ENCODE measurements at regions not wholly inside any gene's neighbourhood (a gene's known extent, or its start where the extent isn't known, plus 50 kb on each side); places are given as distances from the start of the nearest gene placed in this dataset.

DNA sequence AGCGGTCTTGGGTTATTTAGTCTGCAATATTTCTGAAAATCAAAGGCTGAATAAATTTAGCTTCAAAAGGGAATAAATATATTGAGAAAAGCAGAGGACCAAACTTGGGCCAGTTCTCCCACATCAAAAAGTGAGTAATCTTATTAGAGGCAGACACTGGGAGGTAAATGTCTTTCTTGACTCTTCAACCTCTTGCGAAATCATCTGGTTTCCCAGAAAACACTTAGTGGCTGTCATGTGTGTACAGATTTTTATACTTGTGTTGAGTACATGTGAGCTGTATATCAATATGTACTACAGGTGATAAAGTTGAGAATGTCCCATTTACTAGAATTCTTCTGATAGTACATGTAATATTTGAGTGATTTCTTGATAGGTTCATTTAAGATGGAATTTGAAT lies 454.9 kb downstream of the PRR16 start:
- TF ChIP-seq, protein P1, sequence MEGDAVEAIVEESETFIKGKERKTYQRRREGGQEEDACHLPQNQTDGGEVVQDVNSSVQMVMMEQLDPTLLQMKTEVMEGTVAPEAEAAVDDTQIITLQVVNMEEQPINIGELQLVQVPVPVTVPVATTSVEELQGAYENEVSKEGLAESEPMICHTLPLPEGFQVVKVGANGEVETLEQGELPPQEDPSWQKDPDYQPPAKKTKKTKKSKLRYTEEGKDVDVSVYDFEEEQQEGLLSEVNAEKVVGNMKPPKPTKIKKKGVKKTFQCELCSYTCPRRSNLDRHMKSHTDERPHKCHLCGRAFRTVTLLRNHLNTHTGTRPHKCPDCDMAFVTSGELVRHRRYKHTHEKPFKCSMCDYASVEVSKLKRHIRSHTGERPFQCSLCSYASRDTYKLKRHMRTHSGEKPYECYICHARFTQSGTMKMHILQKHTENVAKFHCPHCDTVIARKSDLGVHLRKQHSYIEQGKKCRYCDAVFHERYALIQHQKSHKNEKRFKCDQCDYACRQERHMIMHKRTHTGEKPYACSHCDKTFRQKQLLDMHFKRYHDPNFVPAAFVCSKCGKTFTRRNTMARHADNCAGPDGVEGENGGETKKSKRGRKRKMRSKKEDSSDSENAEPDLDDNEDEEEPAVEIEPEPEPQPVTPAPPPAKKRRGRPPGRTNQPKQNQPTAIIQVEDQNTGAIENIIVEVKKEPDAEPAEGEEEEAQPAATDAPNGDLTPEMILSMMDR (IDR thresholded peaks at IDR 0.05) = no peak
- no peak for TF ChIP-seq POLR2A (IDR thresholded peaks at IDR 0.05)

Data from lower leg skin (tissue), 3 donors.